GM12891 (cell line): ENCODE measurements at regions not wholly inside any gene's neighbourhood (a gene's known extent, or its start where the extent isn't known, plus 50 kb on each side); places are given as distances from the start of the nearest gene placed in this dataset.

ENCODE experiments used
- DNase-seq: peaks from one replicate; pipeline ENCODE4 v3.0.0; 2011; ENCODE audit warnings: low spot score; ENCODE audit not compliant: insufficient read length
- FAIRE-seq: peaks from 2 replicates; lab custom pipeline; 2011; peaks lifted over from hg19 to GRCh38; lab: Jason Lieb, UNC
- PAX5 ChIP-seq: IDR thresholded peaks from 2 replicates; pipeline ENCODE4 v1.6.1; 2011; ENCODE audit warnings: low read length, moderate library complexity, mild to moderate bottlenecking; ENCODE audit not compliant: insufficient read depth, severe bottlenecking
- POLR2A ChIP-seq: IDR thresholded peaks from 2 replicates; pipeline ENCODE4 v1.6.1; 2011; ENCODE audit warnings: low read depth, low read length, control low read depth
- POLR2AphosphoS5 ChIP-seq: IDR thresholded peaks from 2 replicates; pipeline ENCODE4 v1.6.1; 2011; ENCODE audit warnings: low read depth, low read length, control low read depth
- POU2F2 ChIP-seq: IDR thresholded peaks from 2 replicates; pipeline ENCODE4 v1.6.1; 2011; ENCODE audit warnings: low read depth, mild to moderate bottlenecking, control low read depth, low read length, moderate library complexity
- SPI1 ChIP-seq: IDR thresholded peaks from 2 replicates; pipeline ENCODE4 v1.6.1; 2011; ENCODE audit warnings: low read depth, low read length, control low read depth
- TAF1 ChIP-seq: IDR thresholded peaks from 2 replicates; pipeline ENCODE4 v1.6.1; 2011; ENCODE audit warnings: low read depth, low read length, control low read depth

DNA sequence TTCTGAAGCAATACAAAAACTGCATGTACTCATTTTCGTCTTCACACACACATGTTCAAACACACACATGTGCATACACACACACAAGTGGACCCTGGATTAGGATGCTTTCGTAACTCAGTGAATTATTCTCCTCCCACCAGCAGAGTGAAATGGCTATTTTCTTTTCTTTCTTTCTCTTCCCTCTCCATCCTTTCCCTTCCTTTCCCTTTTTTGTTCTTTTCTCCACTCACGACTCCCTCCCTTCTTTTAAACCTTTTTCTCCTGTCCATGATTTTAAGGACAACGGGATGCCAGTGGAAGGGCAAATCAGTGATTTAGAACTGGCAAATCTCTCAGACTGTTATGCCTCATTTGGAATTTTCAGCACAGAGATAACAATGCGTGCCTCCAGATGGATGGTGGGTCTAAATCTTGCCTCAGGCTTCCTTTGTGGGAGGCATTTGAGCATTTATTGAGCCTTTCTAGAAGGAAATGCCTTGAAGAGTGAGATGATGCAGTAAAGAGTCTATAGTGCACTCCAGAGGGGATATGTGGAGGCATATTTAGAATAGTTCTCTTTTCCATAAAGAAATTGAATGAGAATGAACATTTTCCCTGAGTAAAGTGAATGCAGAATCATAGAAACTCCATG, 130.4 kb upstream of the SLC7A14 start:
- FAIRE-seq, result no peak
- TF ChIP-seq SPI1 (no peak), POU2F2 (no peak), PAX5 (no peak), POLR2AphosphoS5 (no peak), POLR2A (no peak), TAF1 (no peak)
- no peak for DNase-seq

DNA sequence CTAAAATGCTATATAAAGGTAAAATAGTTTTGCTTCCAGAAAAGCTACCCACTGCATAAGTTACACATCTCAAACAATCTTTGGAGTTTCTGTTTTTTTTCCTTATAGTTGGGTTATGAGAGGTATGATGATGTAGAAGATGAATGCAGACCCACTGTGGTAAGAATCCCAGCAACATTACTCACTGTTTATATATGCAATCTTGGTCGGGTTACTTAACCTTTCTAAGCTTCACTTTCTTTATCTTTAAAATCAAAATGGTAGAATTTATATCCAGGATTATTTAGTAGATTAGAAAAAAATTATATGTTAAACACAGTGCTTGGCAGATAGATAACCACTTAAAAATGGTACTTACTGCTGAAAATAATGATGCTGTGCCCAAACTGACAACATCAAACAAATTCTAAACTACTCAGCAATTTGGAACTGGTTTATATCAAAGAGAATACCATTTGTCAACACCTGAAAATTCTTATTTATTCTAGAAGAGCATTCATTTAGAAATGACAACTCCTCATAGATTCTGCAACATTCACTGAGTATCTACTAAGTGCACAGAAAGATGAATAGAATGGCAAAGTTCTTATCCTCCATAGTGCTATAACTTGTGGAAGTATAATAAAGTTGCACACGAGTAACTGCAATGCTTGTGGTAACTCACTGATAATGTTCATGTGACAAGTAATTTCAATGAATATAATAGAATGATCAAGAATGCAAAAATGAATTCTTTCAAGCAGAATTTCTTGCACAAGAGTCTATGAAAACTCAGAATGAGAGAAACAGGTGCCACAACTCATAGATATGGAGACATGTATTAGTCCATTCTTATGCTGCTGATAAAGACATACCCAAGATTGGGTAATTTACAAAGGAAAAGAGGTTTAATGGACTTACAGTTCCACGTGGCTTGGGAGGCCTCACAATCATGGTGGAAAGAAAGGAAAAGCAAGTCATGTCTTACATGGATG, 129.0 kb upstream of the SLC7A14 start:
- no peak for FAIRE-seq
- no peak for DNase-seq
- TF ChIP-seq POLR2AphosphoS5 (no peak), TAF1 (no peak), POU2F2 (no peak), PAX5 (no peak), SPI1 (no peak), POLR2A (no peak)

DNA sequence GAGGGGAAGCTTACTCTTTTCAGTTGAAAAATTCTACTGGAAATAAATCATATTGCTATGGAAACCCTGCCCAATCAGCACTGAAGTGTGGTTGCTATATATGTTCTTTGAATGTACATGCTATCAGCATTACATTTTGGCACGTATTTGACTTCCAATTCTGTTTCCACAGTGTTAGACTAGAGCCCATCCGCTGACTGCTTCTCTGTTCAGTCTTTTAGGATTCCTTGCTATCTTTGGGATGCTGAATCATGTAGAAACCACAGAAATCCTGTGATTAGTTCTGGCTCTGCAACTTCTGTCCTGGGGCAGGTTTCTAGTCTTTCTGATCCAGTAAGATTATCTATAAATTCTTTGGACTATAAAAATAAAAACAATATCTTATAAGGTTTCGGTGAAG, 128.2 kb upstream of the SLC7A14 start:
- no peak for TF ChIP-seq PAX5
- no peak for TF ChIP-seq TAF1
- TF ChIP-seq POLR2AphosphoS5, result no peak
- TF ChIP-seq POU2F2, result no peak
- TF ChIP-seq POLR2A, result no peak
- TF ChIP-seq SPI1, result no peak
- no peak for FAIRE-seq
- no peak for DNase-seq

DNA sequence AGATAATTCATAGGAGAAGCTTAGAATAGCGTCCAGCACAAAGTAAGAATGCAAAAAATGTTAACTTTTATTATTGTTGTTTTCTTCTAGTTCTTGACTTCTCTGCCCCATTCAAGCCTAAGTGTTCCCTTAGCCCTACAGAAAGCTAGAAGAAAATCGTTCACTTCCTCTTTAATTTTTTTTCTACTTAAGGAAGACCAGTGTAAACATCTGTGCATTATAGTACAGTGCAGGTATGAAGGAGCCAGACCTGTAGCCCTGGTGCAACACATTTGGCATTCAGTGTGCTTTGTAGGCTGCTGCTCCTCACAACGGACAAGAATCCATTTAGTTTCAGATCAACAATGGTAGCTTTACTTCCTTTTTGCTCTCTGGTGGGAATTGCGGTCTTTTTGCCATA, 127.8 kb upstream of the SLC7A14 start:
- TF ChIP-seq SPI1 (peak; percentile 82), TAF1 (no peak)
- no peak for FAIRE-seq
- DNase-seq, result no peak

DNA sequence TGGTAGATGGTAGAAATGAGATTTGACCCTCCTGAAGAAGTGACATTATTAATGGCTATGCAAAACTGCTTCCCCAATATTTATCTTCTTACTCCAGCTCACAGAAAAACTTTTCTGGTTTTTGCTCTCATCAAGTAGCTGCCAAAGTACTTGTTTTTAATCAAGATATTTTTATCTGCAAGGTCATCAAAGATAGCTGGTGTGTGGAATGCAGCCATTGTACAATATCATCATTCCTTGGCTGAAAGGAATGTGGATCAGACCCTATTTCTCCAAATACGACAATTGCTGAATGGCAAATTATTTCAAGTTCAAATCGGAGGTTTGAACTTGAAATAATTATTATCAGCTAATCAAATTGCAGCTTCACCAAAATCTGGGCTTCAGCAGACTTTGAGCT, 126.9 kb upstream of the SLC7A14 start:
- TF ChIP-seq PAX5 (no peak), TAF1 (no peak), POLR2A (no peak), SPI1 (no peak), POU2F2 (no peak), POLR2AphosphoS5 (no peak)
- DNase-seq (no peak), FAIRE-seq (no peak)

GRCh38 chr3:170712336-170712735, 126.5 kb upstream of the SLC7A14 start:
- DNase-seq (no peak), FAIRE-seq (no peak)
- TF ChIP-seq POLR2AphosphoS5 (no peak), SPI1 (no peak), PAX5 (no peak), TAF1 (no peak), POLR2A (no peak), POU2F2 (no peak)

DNA sequence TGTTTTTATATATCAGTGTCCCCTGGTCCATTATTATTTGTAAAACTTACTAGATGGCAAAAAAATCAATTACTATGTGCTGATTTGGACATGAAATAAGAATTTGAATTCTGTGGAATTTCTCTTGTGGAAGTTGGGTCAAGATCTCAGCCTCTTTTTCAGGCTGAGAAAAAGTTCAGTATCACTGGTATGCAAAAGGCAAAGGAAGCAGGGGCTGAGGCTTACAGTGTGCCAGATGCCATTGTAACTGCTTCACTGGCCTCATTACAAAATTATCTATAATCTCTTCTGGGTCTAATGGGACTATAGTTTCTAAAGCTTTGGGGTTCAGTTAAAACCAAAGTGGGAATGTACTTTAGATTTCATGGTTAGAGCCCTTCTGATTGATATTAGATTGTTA, 125.9 kb upstream of the SLC7A14 start:
- TF ChIP-seq POU2F2, result no peak
- TF ChIP-seq SPI1, result no peak
- TF ChIP-seq PAX5, result no peak
- no peak for TF ChIP-seq POLR2A
- no peak for TF ChIP-seq POLR2AphosphoS5
- no peak for TF ChIP-seq TAF1
- DNase-seq (no peak), FAIRE-seq (no peak)

- FAIRE-seq (no peak), DNase-seq (no peak)
- TF ChIP-seq SPI1 (no peak), PAX5 (no peak), POLR2A (no peak), POLR2AphosphoS5 (no peak), POU2F2 (no peak), TAF1 (no peak)
Observed at GRCh38 chr3:170709046-170709445, 123.2 kb upstream of the SLC7A14 start.

DNA sequence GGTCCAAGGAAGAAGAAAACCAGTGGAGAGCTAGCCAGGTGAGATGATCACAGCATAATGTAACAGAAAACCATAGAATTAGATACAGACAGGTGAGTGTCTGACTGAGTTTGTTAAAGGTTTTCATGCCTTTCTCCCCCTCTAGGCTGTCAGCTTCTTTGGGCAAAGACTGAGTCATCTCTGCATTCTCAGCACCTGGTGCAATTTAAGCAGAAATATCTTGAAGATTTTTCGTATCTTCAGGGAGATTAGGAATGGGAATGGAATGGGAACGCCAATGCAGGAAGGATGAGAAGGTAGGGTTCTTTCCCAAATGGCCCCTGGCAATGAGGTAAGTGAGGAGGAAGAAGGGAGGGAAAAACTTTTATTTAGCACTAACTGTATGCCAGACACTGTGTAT, 122.0 kb upstream of the SLC7A14 start:
- FAIRE-seq, result no peak
- TF ChIP-seq PAX5, result no peak
- no peak for TF ChIP-seq POLR2A
- TF ChIP-seq POU2F2, result no peak
- DNase-seq, result no peak
